ENCODE measurements at regions not wholly inside any gene's neighbourhood (a gene's known extent, or its start where the extent isn't known, plus 50 kb on each side); places are given as distances from the start of the nearest gene placed in this dataset.

DNA sequence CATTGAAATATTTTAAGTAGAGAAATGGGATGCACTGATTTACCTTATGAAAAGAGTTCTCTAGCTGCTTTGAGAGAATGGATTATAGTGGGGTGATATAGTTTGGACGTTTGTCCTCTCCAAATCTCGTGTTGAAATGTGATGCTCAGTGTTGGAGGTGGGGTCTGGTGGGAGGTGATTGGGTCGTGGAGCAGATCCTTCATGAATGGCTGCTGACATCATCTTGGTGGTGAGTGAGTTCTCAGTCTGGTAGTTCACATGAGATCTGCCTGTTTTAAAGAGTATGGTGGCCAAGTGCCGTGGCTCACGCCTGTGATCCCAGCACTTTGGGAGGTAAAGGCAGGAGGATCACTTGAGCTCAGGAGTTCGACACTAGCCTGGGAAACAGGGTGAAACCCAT lies 58.7 kb upstream of the SH3RF3 start:
- no peak overlapping the region for H3K4me3 ChIP-seq (ENCODE audit: low read depth, low read length)
- DNase-seq (ENCODE audit: low read depth) = no peak
- TF ChIP-seq, protein P1, sequence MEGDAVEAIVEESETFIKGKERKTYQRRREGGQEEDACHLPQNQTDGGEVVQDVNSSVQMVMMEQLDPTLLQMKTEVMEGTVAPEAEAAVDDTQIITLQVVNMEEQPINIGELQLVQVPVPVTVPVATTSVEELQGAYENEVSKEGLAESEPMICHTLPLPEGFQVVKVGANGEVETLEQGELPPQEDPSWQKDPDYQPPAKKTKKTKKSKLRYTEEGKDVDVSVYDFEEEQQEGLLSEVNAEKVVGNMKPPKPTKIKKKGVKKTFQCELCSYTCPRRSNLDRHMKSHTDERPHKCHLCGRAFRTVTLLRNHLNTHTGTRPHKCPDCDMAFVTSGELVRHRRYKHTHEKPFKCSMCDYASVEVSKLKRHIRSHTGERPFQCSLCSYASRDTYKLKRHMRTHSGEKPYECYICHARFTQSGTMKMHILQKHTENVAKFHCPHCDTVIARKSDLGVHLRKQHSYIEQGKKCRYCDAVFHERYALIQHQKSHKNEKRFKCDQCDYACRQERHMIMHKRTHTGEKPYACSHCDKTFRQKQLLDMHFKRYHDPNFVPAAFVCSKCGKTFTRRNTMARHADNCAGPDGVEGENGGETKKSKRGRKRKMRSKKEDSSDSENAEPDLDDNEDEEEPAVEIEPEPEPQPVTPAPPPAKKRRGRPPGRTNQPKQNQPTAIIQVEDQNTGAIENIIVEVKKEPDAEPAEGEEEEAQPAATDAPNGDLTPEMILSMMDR (conservative IDR thresholded peaks at IDR 0.05; ENCODE audit: low read depth, low read length) = no peak

DNA sequence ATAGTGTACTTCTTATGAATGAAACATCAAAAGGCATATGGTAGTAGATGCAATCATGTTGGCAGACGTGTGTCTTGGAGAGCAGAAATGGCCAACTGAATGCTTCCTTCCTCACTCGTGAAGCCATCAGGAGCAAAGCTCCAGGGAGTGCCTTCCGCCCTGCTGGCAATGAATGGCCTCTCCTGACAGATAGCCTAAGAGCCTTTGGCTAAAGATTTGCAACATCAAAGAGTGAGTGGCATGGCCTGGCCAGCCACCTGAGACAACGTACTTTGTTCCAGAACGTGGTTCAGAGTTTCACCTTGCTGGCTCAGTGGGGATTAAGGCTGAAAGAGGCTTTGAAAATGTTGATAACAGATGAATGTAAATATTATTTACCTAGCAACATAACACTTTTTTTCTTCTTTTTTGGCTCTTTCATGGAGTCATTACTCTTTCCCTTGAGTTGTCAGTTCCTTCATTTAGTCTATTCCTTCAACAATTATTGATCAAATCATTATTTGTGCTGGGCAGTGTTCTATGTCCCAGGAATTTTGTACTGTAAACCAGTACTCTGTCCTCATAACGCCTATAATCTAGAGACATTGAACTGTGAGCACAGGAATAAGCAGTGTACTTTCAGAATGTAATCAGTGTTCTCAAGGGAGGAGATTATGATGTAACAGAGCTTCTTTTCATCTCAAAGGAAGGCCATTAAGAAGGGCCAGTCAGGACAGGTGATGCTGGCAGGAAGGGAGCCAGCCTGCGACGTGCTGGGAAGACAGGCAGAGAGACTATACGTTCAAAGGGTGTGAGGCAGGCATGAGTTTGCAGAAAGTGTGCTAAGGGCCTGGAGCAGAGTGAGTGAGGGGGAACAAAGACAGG lies 59.4 kb upstream of the SH3RF3 start:
- DNase-seq (ENCODE audit: low read depth) = no peak
- no peak overlapping the region for H3K4me3 ChIP-seq (ENCODE audit: low read depth, low read length)
- TF ChIP-seq, protein P1 (conservative IDR thresholded peaks at IDR 0.05; ENCODE audit: low read depth, low read length) = no peak

DNA sequence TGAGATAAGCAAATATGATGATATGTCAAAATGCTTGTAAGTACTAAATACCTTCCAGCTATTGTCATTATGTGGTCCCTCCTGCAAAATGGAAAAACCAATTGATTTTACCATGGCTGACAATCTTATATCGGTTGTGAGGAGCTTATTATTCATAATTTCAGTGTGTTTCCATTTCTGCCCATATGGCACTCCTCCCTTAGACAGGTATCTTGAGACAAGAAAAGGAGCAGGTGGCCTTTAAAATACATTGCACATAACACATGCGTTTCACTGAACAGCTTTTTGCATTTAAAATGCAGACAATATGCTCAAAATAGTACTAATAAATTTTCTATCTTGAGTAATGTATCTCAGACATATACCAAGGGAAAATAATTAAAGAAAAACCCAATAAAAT lies 60.2 kb upstream of the SH3RF3 start:
- no peak for DNase-seq (ENCODE audit: low read depth)
- H3K4me3 ChIP-seq (ENCODE audit: low read depth, low read length) = no peak overlapping the region
- TF ChIP-seq, protein P1 (conservative IDR thresholded peaks at IDR 0.05; ENCODE audit: low read depth, low read length) = no peak

DNA sequence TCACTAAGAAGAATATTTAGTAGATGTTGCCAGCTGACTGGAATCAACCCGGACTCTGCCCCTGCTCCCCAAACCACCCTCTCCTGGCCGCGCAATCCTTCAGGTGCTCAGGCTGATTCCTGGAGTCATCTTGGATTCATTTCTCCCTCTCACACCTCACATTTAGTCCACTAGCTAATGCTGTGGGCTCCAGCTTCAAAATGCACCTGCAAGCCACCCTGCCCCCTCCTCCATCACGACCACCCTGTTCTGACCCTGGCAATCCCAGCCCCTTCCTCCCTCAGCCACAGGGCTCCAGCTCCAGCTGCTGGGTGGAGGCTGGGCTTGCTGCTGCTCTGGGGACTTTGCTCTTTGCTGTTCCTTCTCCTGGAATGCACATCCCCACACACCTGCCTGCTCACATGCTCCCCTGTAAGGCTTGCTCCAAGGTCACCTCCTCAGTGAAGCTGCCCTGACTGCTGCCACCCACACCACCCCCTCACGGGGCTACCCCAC lies 61.3 kb upstream of the SH3RF3 start:
- H3K4me3 ChIP-seq (ENCODE audit: low read depth, low read length) = no peak overlapping the region
- no peak for DNase-seq (ENCODE audit: low read depth)
- TF ChIP-seq, protein P1 (conservative IDR thresholded peaks at IDR 0.05; ENCODE audit: low read depth, low read length) = no peak

DNA sequence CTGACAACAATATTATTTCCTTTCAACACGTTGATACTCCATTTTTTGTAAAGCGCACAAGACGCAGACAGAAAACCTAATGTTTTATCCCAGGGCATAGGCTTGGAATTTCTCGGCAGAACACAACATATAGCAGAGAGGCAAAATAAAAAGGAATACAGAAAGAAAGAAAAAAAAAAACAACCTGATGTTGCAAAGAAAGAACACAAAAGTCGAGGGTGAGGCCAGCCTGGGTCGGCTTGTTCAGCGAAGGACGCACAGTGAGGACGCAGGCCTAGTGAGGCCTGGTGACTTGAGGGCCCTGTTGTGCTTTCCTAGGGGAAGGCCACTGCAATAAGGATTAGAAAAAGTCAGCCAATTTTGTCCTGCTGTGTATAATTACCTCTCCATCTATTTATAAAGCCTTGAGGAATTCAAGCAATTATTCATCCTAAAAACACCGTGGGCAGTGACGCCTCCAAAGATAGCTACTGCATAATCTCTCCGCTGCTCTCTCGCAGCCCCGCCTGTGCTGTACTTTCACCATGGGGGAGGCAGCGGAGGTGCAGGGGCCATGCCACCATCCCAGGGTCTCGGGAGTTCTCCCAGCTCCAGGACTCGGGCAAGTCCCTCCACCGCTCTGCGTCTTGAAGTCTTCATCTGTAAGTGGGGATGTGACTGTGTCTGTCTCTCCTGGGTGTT lies 61.9 kb upstream of the SH3RF3 start:
- no peak for DNase-seq (ENCODE audit: low read depth)
- TF ChIP-seq, protein P1 (conservative IDR thresholded peaks at IDR 0.05; ENCODE audit: low read depth, low read length) = no peak
- no peak overlapping the region for H3K4me3 ChIP-seq (ENCODE audit: low read depth, low read length)

DNA sequence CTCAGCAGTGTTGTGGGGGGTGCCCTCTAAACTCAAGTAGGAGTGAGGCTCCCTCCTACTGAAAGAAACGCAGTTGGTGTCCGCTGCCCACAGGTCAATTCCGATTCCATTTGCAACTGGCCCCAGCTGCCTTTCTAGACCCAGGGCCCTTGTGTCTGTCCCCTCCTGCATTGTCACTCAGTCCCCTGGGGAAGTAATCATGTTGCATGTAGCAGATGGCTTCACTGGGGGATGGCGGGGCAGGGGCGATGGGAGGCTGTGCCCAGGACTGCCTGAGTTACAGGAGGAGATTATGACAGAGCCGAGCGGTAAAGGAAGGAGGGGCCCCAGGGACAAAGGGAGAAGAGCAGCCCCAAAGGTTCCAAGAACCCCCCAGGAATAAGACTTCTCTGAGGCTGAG lies 62.5 kb upstream of the SH3RF3 start:
- no peak for DNase-seq (ENCODE audit: low read depth)
- TF ChIP-seq, protein P1 (conservative IDR thresholded peaks at IDR 0.05; ENCODE audit: low read depth, low read length) = no peak
- no peak overlapping the region for H3K4me3 ChIP-seq (ENCODE audit: low read depth, low read length)
